ENCODE measurements at regions not wholly inside any gene's neighbourhood (a gene's known extent, or its start where the extent isn't known, plus 50 kb on each side); places are given as distances from the start of the nearest gene placed in this dataset.
A peak's percentile ranks its signal among the peaks of the same experiment; 100 is the strongest.
"Not testable (repeated sequence)": the region's sequence is repeated elsewhere in the genome, so short reads cannot be mapped to it uniquely, and the experiment has no call there.

- DNase-seq (ENCODE audit: low spot score) = no peak
Measured at GRCh38 chr2:221997683-221998082, 301.1 kb downstream of the PAX3 start.

GRCh38 chr2:221997100-221997499, 301.7 kb downstream of the PAX3 start:
- DNase-seq (ENCODE audit: low spot score) = no peak

- DNase-seq (ENCODE audit: low spot score) = no peak
Measured at GRCh38 chr2:221994926-221995325, 303.9 kb downstream of the PAX3 start.

- DNase-seq (ENCODE audit: low spot score) = not testable (repeated sequence)
Measured at GRCh38 chr2:221984376-221984775, 314.4 kb downstream of the PAX3 start.

GRCh38 chr2:221981912-221982470, 316.8 kb downstream of the PAX3 start:
- DNase-seq (ENCODE audit: low spot score) = no peak

- DNase-seq (ENCODE audit: low spot score) = no peak
Measured at GRCh38 chr2:221975151-221975550, 323.6 kb downstream of the PAX3 start.

- DNase-seq (ENCODE audit: low spot score) = no peak
Measured at GRCh38 chr2:221973902-221974301, 324.9 kb downstream of the PAX3 start.

- no peak for DNase-seq (ENCODE audit: low spot score)
Measured at GRCh38 chr2:221973502-221973901, 325.3 kb downstream of the PAX3 start.

GRCh38 chr2:221972813-221973478, 325.9 kb downstream of the PAX3 start:
- DNase-seq (ENCODE audit: low spot score) = no peak

GRCh38 chr2:221970389-221970788, 328.4 kb downstream of the PAX3 start:
- no peak for DNase-seq (ENCODE audit: low spot score)

GRCh38 chr2:221969830-221970144, 329.0 kb downstream of the PAX3 start:
- no peak for DNase-seq (ENCODE audit: low spot score)

- DNase-seq (ENCODE audit: low spot score) = peak; percentile 38
Measured at GRCh38 chr2:221969087-221969829, 329.5 kb downstream of the PAX3 start.

GRCh38 chr2:221962186-221962585, 336.6 kb downstream of the PAX3 start:
- no peak for DNase-seq (ENCODE audit: low spot score)

GRCh38 chr2:221961561-221961960, 337.2 kb downstream of the PAX3 start:
- DNase-seq (ENCODE audit: low spot score) = no peak

- no peak for DNase-seq (ENCODE audit: low spot score)
Measured at GRCh38 chr2:221958224-221958623, 340.6 kb downstream of the PAX3 start.

- DNase-seq (ENCODE audit: low spot score) = no peak
Measured at GRCh38 chr2:221948076-221948475, 350.7 kb downstream of the PAX3 start.

- not testable (repeated sequence) for DNase-seq (ENCODE audit: low spot score)
Measured at GRCh38 chr2:221944452-221944851, 354.3 kb downstream of the PAX3 start.

GRCh38 chr2:221943076-221943810, 355.6 kb downstream of the PAX3 start:
- DNase-seq (ENCODE audit: low spot score) = peak; percentile 18

GRCh38 chr2:221931251-221931991, 359.3 kb upstream of the EPHA4 start:
- DNase-seq (ENCODE audit: low spot score) = no peak

GRCh38 chr2:221929259-221929658, 357.2 kb upstream of the EPHA4 start:
- DNase-seq (ENCODE audit: low spot score) = no peak

GRCh38 chr2:221926327-221926726, 354.2 kb upstream of the EPHA4 start:
- no peak for DNase-seq (ENCODE audit: low spot score)

GRCh38 chr2:221924576-221924975, 352.5 kb upstream of the EPHA4 start:
- peak; percentile 31 for DNase-seq (ENCODE audit: low spot score)
